H9 (cell line): ENCODE measurements at regions not wholly inside any gene's neighbourhood (a gene's known extent, or its start where the extent isn't known, plus 50 kb on each side); places are given as distances from the start of the nearest gene placed in this dataset.

Source experiments
- DNase-seq: peaks from one replicate; pipeline ENCODE4 v3.0.0-alpha.2; 2017
- H2AFZ ChIP-seq: one replicate; pipeline ENCODE4 v1.6.1; 2013; ENCODE audit warnings: mild to moderate bottlenecking, low read length, control low read depth, moderate library complexity
- H2AK5ac ChIP-seq: 2 replicates; pipeline ENCODE4 v1.6.1; 2013; ENCODE audit warnings: low read length, control low read depth, mixed read lengths; ENCODE audit not compliant: insufficient read length
- H2BK120ac ChIP-seq: one replicate; pipeline ENCODE4 v1.6.1; 2013; ENCODE audit warnings: low read depth, mild to moderate bottlenecking, low read length, control low read depth, inconsistent platforms; ENCODE audit not compliant: poor library complexity, severe bottlenecking
- H2BK12ac ChIP-seq: 2 replicates; pipeline ENCODE4 v1.6.1; 2013; ENCODE audit warnings: low read length, control low read depth, mixed read lengths, low read depth; ENCODE audit not compliant: insufficient read length
- H2BK15ac ChIP-seq: 2 replicates; pipeline ENCODE4 v1.6.1; 2013; ENCODE audit warnings: low read depth, low read length, control low read depth
- H2BK20ac ChIP-seq: one replicate; pipeline ENCODE4 v1.6.1; 2013; ENCODE audit warnings: low read depth, mild to moderate bottlenecking, low read length, control low read depth, inconsistent platforms; ENCODE audit not compliant: poor library complexity, severe bottlenecking
- H2BK5ac ChIP-seq: 2 replicates; pipeline ENCODE4 v1.6.1; 2013; ENCODE audit warnings: low read length, control low read depth, mixed read lengths; ENCODE audit not compliant: insufficient read length
- H3K14ac ChIP-seq: 2 replicates; pipeline ENCODE4 v1.6.1; 2013; ENCODE audit warnings: low read length, control low read depth; ENCODE audit not compliant: insufficient read depth
- H3K18ac ChIP-seq: 2 replicates; pipeline ENCODE4 v1.6.1; 2013; ENCODE audit warnings: low read depth, mild to moderate bottlenecking, mixed read lengths, low read length, control low read depth; ENCODE audit not compliant: insufficient read length
- H3K23ac ChIP-seq: 2 replicates; pipeline ENCODE4 v1.6.1; 2013; ENCODE audit warnings: low read length, control low read depth, mixed read lengths, low read depth; ENCODE audit not compliant: insufficient read length
- H3K23me2 ChIP-seq: 2 replicates; pipeline ENCODE4 v1.6.1; 2013; ENCODE audit warnings: low read depth, mild to moderate bottlenecking, mixed read lengths, low read length, control low read depth; ENCODE audit not compliant: insufficient read length, poor library complexity, severe bottlenecking
- H3K27ac ChIP-seq: 2 replicates; pipeline ENCODE4 v1.5.1; 2013; ENCODE audit warnings: low read length, control low read depth, mixed read lengths, low read depth; ENCODE audit not compliant: insufficient read length
- H3K27me3 ChIP-seq: 2 replicates; pipeline ENCODE4 v1.6.1; 2013; ENCODE audit warnings: low read length, control low read depth, inconsistent platforms; ENCODE audit not compliant: insufficient read depth
- H3K4ac ChIP-seq: 2 replicates; pipeline ENCODE4 v1.6.1; 2013; ENCODE audit warnings: low read depth, mild to moderate bottlenecking, control low read depth, inconsistent platforms, low read length, moderate library complexity
- H3K4me1 ChIP-seq: 2 replicates; pipeline ENCODE4 v1.6.1; 2013; ENCODE audit warnings: low read length, control low read depth, inconsistent platforms; ENCODE audit not compliant: insufficient read depth
- H3K4me2 ChIP-seq: 2 replicates; pipeline ENCODE4 v1.6.1; 2013; ENCODE audit warnings: low read length, control low read depth, mixed read lengths; ENCODE audit not compliant: insufficient read length, insufficient read depth
- H3K56ac ChIP-seq: 2 replicates; pipeline ENCODE4 v1.6.1; 2013; ENCODE audit warnings: low read depth, mild to moderate bottlenecking, mixed read lengths, low read length, control low read depth; ENCODE audit not compliant: insufficient read length
- H3K79me1 ChIP-seq: 2 replicates; pipeline ENCODE4 v1.6.1; 2013; ENCODE audit warnings: low read depth, mild to moderate bottlenecking, moderate library complexity, low read length, control low read depth, inconsistent platforms; ENCODE audit not compliant: insufficient read depth, poor library complexity, severe bottlenecking
- H3K79me2 ChIP-seq: 2 replicates; pipeline ENCODE4 v1.6.1; 2013; ENCODE audit warnings: low read length, control low read depth, inconsistent platforms; ENCODE audit not compliant: insufficient read depth
- H3K9ac ChIP-seq: 2 replicates; pipeline ENCODE4 v1.6.1; 2013; ENCODE audit warnings: low read length, control low read depth, mixed read lengths; ENCODE audit not compliant: insufficient read length; ENCODE audit errors: extremely low read depth
- H3K9me3 ChIP-seq: one replicate; pipeline ENCODE4 v1.6.1; 2013; ENCODE audit warnings: low read depth, low read length, inconsistent platforms; ENCODE audit not compliant: control insufficient read depth
- H3T11ph ChIP-seq: one replicate; pipeline ENCODE4 v1.6.1; 2013; ENCODE audit warnings: mild to moderate bottlenecking, low read length, control low read depth, inconsistent platforms
- H4K20me1 ChIP-seq: one replicate; pipeline ENCODE4 v1.6.1; 2013; ENCODE audit not compliant: control insufficient read depth, insufficient read length, insufficient read depth
- H4K5ac ChIP-seq: 2 replicates; pipeline ENCODE4 v1.6.1; 2013; ENCODE audit warnings: low read depth, mild to moderate bottlenecking, mixed read lengths, low read length, control low read depth; ENCODE audit not compliant: insufficient read length
- H4K8ac ChIP-seq: replicated peaks from 2 replicates; pipeline ENCODE4 v1.6.1; 2013; ENCODE audit warnings: low read length, control low read depth, mixed read lengths, low read depth; ENCODE audit not compliant: insufficient read length
- H4K91ac ChIP-seq: 2 replicates; pipeline ENCODE4 v1.6.1; 2013; ENCODE audit warnings: low read depth, mild to moderate bottlenecking, moderate library complexity, mixed read lengths, low read length, control low read depth; ENCODE audit not compliant: insufficient read length
- H3K27ac Mint-ChIP-seq, 3 experiments: 2 replicates in 2 of 3; 3 replicates in 1 of 3; pipeline ENCODE4 v1.8.0; 2020 to 2021; ENCODE audit warnings: mixed read lengths in 3 of 3, mild to moderate bottlenecking in 1 of 3, moderate library complexity in 1 of 3
- H3K27me3 Mint-ChIP-seq: 2 replicates; pipeline ENCODE4 v1.8.0; 2021; ENCODE audit warnings: low read depth, mild to moderate bottlenecking, moderate library complexity, mixed read lengths
- H3K36me3 Mint-ChIP-seq, 3 experiments: 2 replicates in 2 of 3; 3 replicates in 1 of 3; pipeline ENCODE4 v1.8.0; 2020 to 2021; ENCODE audit warnings: low read depth in 3 of 3, mixed read lengths in 3 of 3; ENCODE audit not compliant: insufficient read depth in 1 of 3
- H3K4me1 Mint-ChIP-seq, 2 experiments: 2 replicates each; pipeline ENCODE4 v1.8.0; 2020; ENCODE audit warnings: mixed read lengths in 2 of 2
- H3K4me3 Mint-ChIP-seq, 2 experiments: 2 replicates in 1 of 2; 3 replicates in 1 of 2; pipeline ENCODE4 v1.8.0; 2020 to 2021; ENCODE audit warnings: mild to moderate bottlenecking in 2 of 2, mixed read lengths in 2 of 2, moderate library complexity in 1 of 2
- H3K9me3 Mint-ChIP-seq, 2 experiments: 2 replicates in 1 of 2; 3 replicates in 1 of 2; pipeline ENCODE4 v1.8.0; 2020; ENCODE audit warnings: mild to moderate bottlenecking in 2 of 2, mixed read lengths in 2 of 2, moderate library complexity in 1 of 2
- WGBS: extraction: QIAGEN DNeasy Blood & Tissue Kit; methylation state at CpG from one replicate; pipeline ENCODE4 v1.1.7; 2013; ENCODE audit warnings: missing lambda C conversion rate, low lambda C conversion rate, mixed read lengths; ENCODE audit not compliant: insufficient read length; ENCODE audit errors: extremely low coverage; 5-methylcytosine and 5-hydroxymethylcytosine counted together
- TF ChIP-seq, protein P1 (sequence below): fragments of 200-600 bp; sonication (generic); conservative IDR thresholded peaks from 3 replicates; pipeline ENCODE4 v1.8.0; 2021; ENCODE audit warnings: antibody characterized with exemption, mild to moderate bottlenecking

DNA sequence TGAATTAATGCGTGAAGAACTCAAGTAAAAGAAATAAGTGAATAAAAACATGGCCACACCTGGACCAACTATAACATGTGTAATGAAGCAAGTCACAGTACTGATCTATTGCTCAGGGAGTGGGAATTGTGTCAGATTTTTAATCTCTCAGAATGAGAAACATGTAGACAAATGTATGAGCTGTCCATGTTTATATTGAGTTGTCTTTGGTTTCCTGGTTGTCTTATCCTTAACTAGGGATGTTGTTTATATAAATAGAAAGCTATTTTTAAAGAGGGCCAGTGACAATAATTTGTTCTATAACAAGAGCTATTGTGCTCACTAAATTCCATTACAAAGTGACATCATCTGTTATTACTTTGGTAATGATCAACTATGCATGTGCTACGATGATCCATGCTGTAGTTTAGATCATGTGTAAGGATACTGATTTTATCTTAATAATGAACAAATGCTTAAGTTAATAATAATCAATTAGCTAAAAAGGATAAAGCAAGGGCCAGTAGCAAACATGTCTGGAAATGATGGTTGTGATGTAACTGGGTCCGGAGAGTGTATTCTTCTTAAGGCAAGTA lies 91.3 kb upstream of the RTL1 start:
- Histone ChIP-seq H4K8ac (no peak overlapping the region), H2BK20ac (no peak overlapping the region), H3K4ac (no peak overlapping the region), H3K4me1 (no peaks in the 10 kb centered on the region), H2BK5ac (no peak overlapping the region), H3K9ac (no peak overlapping the region), H3K79me1 (no peaks in the 10 kb centered on the region), H2BK12ac (no peak overlapping the region), H3K14ac (no peak overlapping the region), H3K18ac (no peak overlapping the region), H2BK120ac (no peak overlapping the region), H3K56ac (no peak overlapping the region), H2BK15ac (no peak overlapping the region), H3K79me2 (no peaks in the 10 kb centered on the region), H3T11ph (no peak overlapping the region), H3K4me2 (no peak overlapping the region), H3K23ac (no peak overlapping the region), H3K27ac (no peak overlapping the region), H4K20me1 (no peaks in the 10 kb centered on the region), H3K9me3 (no peaks in the 10 kb centered on the region), H2AK5ac (no peak overlapping the region), H4K5ac (no peak overlapping the region), H2AFZ (no peak overlapping the region), H3K27me3 (no peaks in the 10 kb centered on the region), H3K23me2 (no peaks in the 10 kb centered on the region), H4K91ac (no peak overlapping the region)
- no peak overlapping the region for H3K4me3 Mint-ChIP-seq
- no peaks in the 10 kb centered on the region; a peak in 1 of 5 replicates for H3K9me3 Mint-ChIP-seq
- H3K4me1 Mint-ChIP-seq = no peaks in the 10 kb centered on the region
- DNase-seq = no peak
- H3K27me3 Mint-ChIP-seq = peaks cover 6% of the 10 kb centered on the region; the same call in 1 of the 2 replicates
- H3K27ac Mint-ChIP-seq = no peak overlapping the region
- no peaks in the 10 kb centered on the region for H3K36me3 Mint-ChIP-seq
- WGBS = no CpG with 5 or more reads among the region's 3 CpGs
- TF ChIP-seq, protein P1, sequence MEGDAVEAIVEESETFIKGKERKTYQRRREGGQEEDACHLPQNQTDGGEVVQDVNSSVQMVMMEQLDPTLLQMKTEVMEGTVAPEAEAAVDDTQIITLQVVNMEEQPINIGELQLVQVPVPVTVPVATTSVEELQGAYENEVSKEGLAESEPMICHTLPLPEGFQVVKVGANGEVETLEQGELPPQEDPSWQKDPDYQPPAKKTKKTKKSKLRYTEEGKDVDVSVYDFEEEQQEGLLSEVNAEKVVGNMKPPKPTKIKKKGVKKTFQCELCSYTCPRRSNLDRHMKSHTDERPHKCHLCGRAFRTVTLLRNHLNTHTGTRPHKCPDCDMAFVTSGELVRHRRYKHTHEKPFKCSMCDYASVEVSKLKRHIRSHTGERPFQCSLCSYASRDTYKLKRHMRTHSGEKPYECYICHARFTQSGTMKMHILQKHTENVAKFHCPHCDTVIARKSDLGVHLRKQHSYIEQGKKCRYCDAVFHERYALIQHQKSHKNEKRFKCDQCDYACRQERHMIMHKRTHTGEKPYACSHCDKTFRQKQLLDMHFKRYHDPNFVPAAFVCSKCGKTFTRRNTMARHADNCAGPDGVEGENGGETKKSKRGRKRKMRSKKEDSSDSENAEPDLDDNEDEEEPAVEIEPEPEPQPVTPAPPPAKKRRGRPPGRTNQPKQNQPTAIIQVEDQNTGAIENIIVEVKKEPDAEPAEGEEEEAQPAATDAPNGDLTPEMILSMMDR = no peak
